ENCODE measurements at regions not wholly inside any gene's neighbourhood (a gene's known extent, or its start where the extent isn't known, plus 50 kb on each side); places are given as distances from the start of the nearest gene placed in this dataset.

- no peak for DNase-seq (ENCODE audit: low read depth)
Observed at GRCh38 chr1:219399446-219399845, 213.5 kb downstream of the ZC3H11B start.

- DNase-seq (ENCODE audit: low read depth): no peak
Observed at GRCh38 chr1:219398815-219399396, 214.0 kb downstream of the ZC3H11B start.

- no peak for DNase-seq (ENCODE audit: low read depth)
Observed at GRCh38 chr1:219397511-219397910, 215.4 kb downstream of the ZC3H11B start.

GRCh38 chr1:219391297-219391696, 217.6 kb downstream of the LYPLAL1 start:
- DNase-seq (ENCODE audit: low read depth): no peak

GRCh38 chr1:219387211-219387610, 213.5 kb downstream of the LYPLAL1 start:
- no peak for DNase-seq (ENCODE audit: low read depth)

GRCh38 chr1:219385787-219386427, 212.2 kb downstream of the LYPLAL1 start:
- no peak for DNase-seq (ENCODE audit: low read depth)

GRCh38 chr1:219383281-219383680, 209.6 kb downstream of the LYPLAL1 start:
- no peak for DNase-seq (ENCODE audit: low read depth)

GRCh38 chr1:219381396-219381795, 207.7 kb downstream of the LYPLAL1 start:
- DNase-seq (ENCODE audit: low read depth): no peak

GRCh38 chr1:219380463-219380862, 206.8 kb downstream of the LYPLAL1 start:
- DNase-seq (ENCODE audit: low read depth): no peak

GRCh38 chr1:219379691-219380090, 206.0 kb downstream of the LYPLAL1 start:
- no peak for DNase-seq (ENCODE audit: low read depth)

- no peak for DNase-seq (ENCODE audit: low read depth)
Observed at GRCh38 chr1:219374636-219375035, 201.0 kb downstream of the LYPLAL1 start.

- DNase-seq (ENCODE audit: low read depth): no peak
Observed at GRCh38 chr1:219374046-219374566, 200.4 kb downstream of the LYPLAL1 start.

GRCh38 chr1:219373616-219373935, 199.9 kb downstream of the LYPLAL1 start:
- DNase-seq (ENCODE audit: low read depth): no peak

GRCh38 chr1:219372916-219373615, 199.4 kb downstream of the LYPLAL1 start:
- no peak for DNase-seq (ENCODE audit: low read depth)

GRCh38 chr1:219371471-219371870, 197.8 kb downstream of the LYPLAL1 start:
- DNase-seq (ENCODE audit: low read depth): no peak

GRCh38 chr1:219367496-219367895, 193.8 kb downstream of the LYPLAL1 start:
- DNase-seq (ENCODE audit: low read depth): no peak

- no peak for DNase-seq (ENCODE audit: low read depth)
Observed at GRCh38 chr1:219365451-219365850, 191.8 kb downstream of the LYPLAL1 start.

- no peak for DNase-seq (ENCODE audit: low read depth)
Observed at GRCh38 chr1:219362702-219363101, 189.0 kb downstream of the LYPLAL1 start.

GRCh38 chr1:219359126-219359525, 185.4 kb downstream of the LYPLAL1 start:
- DNase-seq (ENCODE audit: low read depth): no peak

- no peak for DNase-seq (ENCODE audit: low read depth)
Observed at GRCh38 chr1:219358080-219358479, 184.4 kb downstream of the LYPLAL1 start.

- DNase-seq (ENCODE audit: low read depth): no peak
Observed at GRCh38 chr1:219354962-219355361, 181.3 kb downstream of the LYPLAL1 start.

- DNase-seq (ENCODE audit: low read depth): no peak
Observed at GRCh38 chr1:219352961-219353651, 179.4 kb downstream of the LYPLAL1 start.

All from stimulated activated CD8-positive, alpha-beta memory T cell treated with anti-CD3 and anti-CD28 coated beads, Interleukin-12 subunit alpha, Interleukin-12 subunit beta, amount 100 ng/mL, for 1 hour (primary cell).